RWPE2 (cell line): ENCODE measurements at regions not wholly inside any gene's neighbourhood (a gene's known extent, or its start where the extent isn't known, plus 50 kb on each side); places are given as distances from the start of the nearest gene placed in this dataset.

Experiments
- ATAC-seq: fragments of 200-7000 bp; cut with Tn5 transposase; 3 replicates; pipeline ENCODE4 v1.9.1; 2021; ENCODE audit warnings: low read depth
- DNase-seq: peaks from one replicate; pipeline ENCODE4 v3.0.0-alpha.2; 2020; ENCODE audit warnings: low spot score
- H3K27ac ChIP-seq: fragments of 450-650 bp; 2 replicates; pipeline ENCODE4 v1.5.1; 2017; ENCODE audit warnings: mild to moderate bottlenecking; ENCODE audit not compliant: poor library complexity, severe bottlenecking
- H3K27me3 ChIP-seq: fragments of 250-450 bp; sonication (Bioruptor Pico); 2 replicates; pipeline ENCODE4 v1.5.1; 2021; ENCODE audit warnings: mild to moderate bottlenecking, moderate library complexity; ENCODE audit not compliant: insufficient read depth, poor library complexity, severe bottlenecking
- H3K36me3 ChIP-seq: fragments of 250-450 bp; sonication (Bioruptor Pico); 2 replicates; pipeline ENCODE4 v1.5.1; 2020; ENCODE audit warnings: low read depth, mild to moderate bottlenecking, moderate library complexity
- H3K4me1 ChIP-seq: fragments of 250-450 bp; sonication (Bioruptor Pico); 2 replicates; pipeline ENCODE4 v1.5.1; 2021; ENCODE audit warnings: mild to moderate bottlenecking, moderate library complexity; ENCODE audit not compliant: insufficient read depth, poor library complexity, severe bottlenecking
- H3K4me3 ChIP-seq: fragments of 250-450 bp; sonication (Bioruptor Pico); 2 replicates; pipeline ENCODE4 v1.5.1; 2021; ENCODE audit warnings: mild to moderate bottlenecking, moderate library complexity; ENCODE audit not compliant: severe bottlenecking
- H3K9me3 ChIP-seq: fragments of 250-450 bp; sonication (Bioruptor Pico); 2 replicates; pipeline ENCODE4 v1.5.1; 2021; ENCODE audit warnings: mild to moderate bottlenecking, moderate library complexity; ENCODE audit not compliant: severe bottlenecking
- CTCF ChIP-seq: fragments of 450-650 bp; IDR thresholded peaks from one replicate; pipeline ENCODE4 v1.5.1; 2017; ENCODE audit warnings: mild to moderate bottlenecking, moderate library complexity; ENCODE audit not compliant: poor library complexity, severe bottlenecking

- Histone ChIP-seq H3K4me3 (no peak overlapping the region), H3K4me1 (no peaks in the 10 kb centered on the region), H3K27me3 (no peaks in the 10 kb centered on the region), H3K9me3 (no peaks in the 10 kb centered on the region), H3K27ac (no peak overlapping the region), H3K36me3 (no peaks in the 10 kb centered on the region)
- DNase-seq: no peak
- ATAC-seq: no peak
- TF ChIP-seq CTCF: no peak
Observed at GRCh38 chrX:143455046-143455445, 62.2 kb downstream of the SPANXN3 start.

DNA sequence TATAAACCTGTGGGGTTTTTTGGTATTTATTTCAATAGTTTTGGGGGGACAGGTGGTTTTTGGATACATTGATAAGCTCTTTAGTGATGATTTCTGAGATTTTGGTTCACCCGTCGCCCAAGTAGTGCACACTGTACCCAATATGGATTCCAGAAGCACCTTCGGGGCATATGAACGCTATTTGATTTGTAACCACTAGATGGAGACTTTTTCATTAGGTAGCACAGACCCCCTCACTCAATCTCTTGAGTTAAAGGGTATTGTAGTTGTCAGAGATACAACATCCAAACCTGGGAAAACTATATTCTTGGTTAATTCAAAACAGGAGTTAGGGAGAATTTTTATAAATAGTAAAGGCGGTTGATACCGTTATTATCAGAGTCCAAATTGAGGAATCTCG lies 79.8 kb downstream of the SPANXN3 start:
- no peak overlapping the region for H3K27ac ChIP-seq
- ATAC-seq (no peak), DNase-seq (no peak)
- no peaks in the 10 kb centered on the region for H3K4me1 ChIP-seq
- TF ChIP-seq CTCF: peak; percentile 29
- H3K36me3 ChIP-seq: no peaks in the 10 kb centered on the region
- no peak overlapping the region for H3K4me3 ChIP-seq
- H3K9me3 ChIP-seq: no peaks in the 10 kb centered on the region
- no peaks in the 10 kb centered on the region for H3K27me3 ChIP-seq

- DNase-seq: no peak
- no peak for TF ChIP-seq CTCF
- no peak overlapping the region for H3K27ac ChIP-seq
- H3K36me3 ChIP-seq: no peaks in the 10 kb centered on the region
- H3K4me1 ChIP-seq: no peaks in the 10 kb centered on the region
- H3K27me3 ChIP-seq: no peaks in the 10 kb centered on the region
- no peak for ATAC-seq
- no peaks in the 10 kb centered on the region for H3K9me3 ChIP-seq
- no peak overlapping the region for H3K4me3 ChIP-seq
Observed at GRCh38 chrX:143435916-143436315, 81.4 kb downstream of the SPANXN3 start.

DNA sequence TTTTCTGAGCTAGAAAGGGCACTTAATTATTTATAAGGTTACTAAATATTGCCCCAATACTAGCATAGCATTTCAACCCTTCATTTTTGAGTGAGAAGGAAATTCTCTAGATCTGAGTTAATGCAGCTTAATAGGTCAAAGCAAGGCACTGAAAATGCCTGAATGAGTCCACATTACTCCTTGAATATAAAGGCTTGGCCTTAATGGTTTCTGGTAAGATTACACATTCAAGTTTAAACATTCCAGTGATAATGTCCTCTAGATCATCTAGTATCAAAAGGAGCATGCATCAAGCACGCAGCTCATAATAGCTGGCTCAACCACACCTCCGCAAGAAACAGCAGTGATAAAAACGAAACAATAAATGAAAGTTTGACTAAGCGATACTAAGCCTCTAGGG lies 87.5 kb downstream of the SPANXN3 start:
- Histone ChIP-seq H3K4me1 (no peaks in the 10 kb centered on the region), H3K4me3 (no peak overlapping the region), H3K36me3 (no peaks in the 10 kb centered on the region), H3K27ac (no peak overlapping the region), H3K9me3 (no peaks in the 10 kb centered on the region), H3K27me3 (no peaks in the 10 kb centered on the region)
- DNase-seq (no peak), ATAC-seq (no peak)
- no peak for TF ChIP-seq CTCF

- Histone ChIP-seq H3K9me3 (no peaks in the 10 kb centered on the region), H3K27me3 (no peaks in the 10 kb centered on the region), H3K4me1 (no peaks in the 10 kb centered on the region), H3K4me3 (no peak overlapping the region), H3K27ac (no peak overlapping the region), H3K36me3 (no peaks in the 10 kb centered on the region)
- DNase-seq (no peak), ATAC-seq (no peak)
- TF ChIP-seq CTCF: no peak
Observed at GRCh38 chrX:143429131-143429530, 88.1 kb downstream of the SPANXN3 start.
